ENCODE measurements at regions not wholly inside any gene's neighbourhood (a gene's known extent, or its start where the extent isn't known, plus 50 kb on each side); places are given as distances from the start of the nearest gene placed in this dataset.

DNA sequence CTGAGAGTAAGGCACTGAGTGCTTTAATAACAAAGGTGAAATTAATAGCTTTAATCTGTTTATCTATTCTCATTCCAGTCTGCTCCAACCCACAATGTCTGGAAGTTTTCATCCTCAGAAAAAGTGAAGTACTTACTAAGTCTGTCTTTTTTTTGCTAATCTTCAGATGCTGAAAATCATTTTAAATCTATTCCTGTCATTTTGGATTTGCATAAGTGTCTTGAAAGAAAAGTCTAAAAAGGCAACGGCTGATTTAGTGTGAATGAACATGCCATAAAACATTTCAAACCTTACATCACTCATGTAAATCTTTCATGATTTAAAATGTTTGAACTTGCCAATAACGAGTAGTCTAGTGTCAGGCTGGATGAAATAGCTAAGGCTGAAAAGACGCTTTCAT is 685.6 kb downstream of the RPS29 start:
- H3F3A ChIP-seq (ENCODE audit: insufficient read depth, low read depth): no peaks in the 10 kb centered on the region
- no peaks in the 10 kb centered on the region for H3K27me3 ChIP-seq (ENCODE audit: insufficient read depth, low read depth)
- ChIA-PET POLR2A (ENCODE audit: unreplicated experiment) (no interaction called here), CTCF (no interaction called here)
- TF ChIP-seq, protein P1, sequence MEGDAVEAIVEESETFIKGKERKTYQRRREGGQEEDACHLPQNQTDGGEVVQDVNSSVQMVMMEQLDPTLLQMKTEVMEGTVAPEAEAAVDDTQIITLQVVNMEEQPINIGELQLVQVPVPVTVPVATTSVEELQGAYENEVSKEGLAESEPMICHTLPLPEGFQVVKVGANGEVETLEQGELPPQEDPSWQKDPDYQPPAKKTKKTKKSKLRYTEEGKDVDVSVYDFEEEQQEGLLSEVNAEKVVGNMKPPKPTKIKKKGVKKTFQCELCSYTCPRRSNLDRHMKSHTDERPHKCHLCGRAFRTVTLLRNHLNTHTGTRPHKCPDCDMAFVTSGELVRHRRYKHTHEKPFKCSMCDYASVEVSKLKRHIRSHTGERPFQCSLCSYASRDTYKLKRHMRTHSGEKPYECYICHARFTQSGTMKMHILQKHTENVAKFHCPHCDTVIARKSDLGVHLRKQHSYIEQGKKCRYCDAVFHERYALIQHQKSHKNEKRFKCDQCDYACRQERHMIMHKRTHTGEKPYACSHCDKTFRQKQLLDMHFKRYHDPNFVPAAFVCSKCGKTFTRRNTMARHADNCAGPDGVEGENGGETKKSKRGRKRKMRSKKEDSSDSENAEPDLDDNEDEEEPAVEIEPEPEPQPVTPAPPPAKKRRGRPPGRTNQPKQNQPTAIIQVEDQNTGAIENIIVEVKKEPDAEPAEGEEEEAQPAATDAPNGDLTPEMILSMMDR (conservative IDR thresholded peaks at IDR 0.05): no peak
- no peak for TF ChIP-seq EZH2 (IDR thresholded peaks at IDR 0.05; ENCODE audit: low read depth)
- no peaks in the 10 kb centered on the region for H3K4me1 ChIP-seq (replicated peaks; ENCODE audit: insufficient read depth)
- H4K20me1 ChIP-seq (ENCODE audit: insufficient read depth): no peaks in the 10 kb centered on the region
- H3K9me2 ChIP-seq (ENCODE audit: insufficient read depth): no peaks in the 10 kb centered on the region
- H3K36me3 ChIP-seq (ENCODE audit: low read depth): no peaks in the 10 kb centered on the region
- no peak overlapping the region for H2AFZ ChIP-seq
- no peaks in the 10 kb centered on the region for H3K79me2 ChIP-seq (ENCODE audit: low read depth)
- no peak for DNase-seq
- no TSS peak for BruUV-seq (replicated peaks)
- no peak overlapping the region for H3K4me3 ChIP-seq
- H3K27ac ChIP-seq: no peak overlapping the region
- no peaks in the 10 kb centered on the region for H3K9me3 ChIP-seq (ENCODE audit: insufficient read depth, low read depth)
- H3K4me2 ChIP-seq: no peak overlapping the region
- intact Hi-C loops (cut with micrococcal nuclease; ENCODE audit: unreplicated experiment): no loop called here

DNA sequence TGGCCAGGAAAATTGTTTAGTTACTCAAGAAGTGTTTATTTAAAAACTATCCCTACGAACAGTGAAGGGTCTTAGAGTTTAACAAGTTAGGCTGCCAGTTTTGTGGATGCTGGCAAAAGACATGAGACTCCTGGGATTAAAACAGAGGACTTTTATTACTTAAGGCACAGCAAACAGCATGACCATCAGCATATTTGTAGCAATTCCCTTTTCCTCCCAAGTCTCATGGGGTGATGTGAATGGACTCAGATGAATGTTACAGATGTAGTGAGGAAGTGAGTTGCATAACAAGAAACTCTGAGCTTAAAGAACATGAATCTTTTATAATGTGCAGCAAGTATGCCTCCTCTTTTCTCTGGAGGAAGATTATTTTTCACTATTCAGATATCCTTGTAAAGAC is 695.8 kb downstream of the RPS29 start:
- Histone ChIP-seq H3K36me3 (ENCODE audit: low read depth) (no peaks in the 10 kb centered on the region), H3K9me2 (ENCODE audit: insufficient read depth) (no peaks in the 10 kb centered on the region), H3K79me2 (ENCODE audit: low read depth) (no peaks in the 10 kb centered on the region), H4K20me1 (ENCODE audit: insufficient read depth) (peaks cover 6% of the 10 kb centered on the region; the same call in 1 of the 2 replicates), H3K27me3 (ENCODE audit: insufficient read depth, low read depth) (no peaks in the 10 kb centered on the region), H3K27ac (no peak overlapping the region), H3K4me2 (no peak overlapping the region), H2AFZ (no peak overlapping the region), H3K9me3 (ENCODE audit: insufficient read depth, low read depth) (no peaks in the 10 kb centered on the region), H3F3A (ENCODE audit: insufficient read depth, low read depth) (no peaks in the 10 kb centered on the region), H3K4me1 (replicated peaks; ENCODE audit: insufficient read depth) (no peaks in the 10 kb centered on the region), H3K4me3 (no peak overlapping the region)
- no TSS peak for BruUV-seq (replicated peaks)
- ChIA-PET CTCF (no interaction called here), POLR2A (ENCODE audit: unreplicated experiment) (interaction anchor here (0.6 kb wide), 1 partner anchor 953 kb away, joined by 6 read pairs; no protein-coding TSS in a partner anchor)
- no peak for TF ChIP-seq EZH2 (IDR thresholded peaks at IDR 0.05; ENCODE audit: low read depth)
- TF ChIP-seq, protein P1 (conservative IDR thresholded peaks at IDR 0.05): no peak
- intact Hi-C loops (cut with micrococcal nuclease; ENCODE audit: unreplicated experiment): no loop called here
- no peak for DNase-seq

DNA sequence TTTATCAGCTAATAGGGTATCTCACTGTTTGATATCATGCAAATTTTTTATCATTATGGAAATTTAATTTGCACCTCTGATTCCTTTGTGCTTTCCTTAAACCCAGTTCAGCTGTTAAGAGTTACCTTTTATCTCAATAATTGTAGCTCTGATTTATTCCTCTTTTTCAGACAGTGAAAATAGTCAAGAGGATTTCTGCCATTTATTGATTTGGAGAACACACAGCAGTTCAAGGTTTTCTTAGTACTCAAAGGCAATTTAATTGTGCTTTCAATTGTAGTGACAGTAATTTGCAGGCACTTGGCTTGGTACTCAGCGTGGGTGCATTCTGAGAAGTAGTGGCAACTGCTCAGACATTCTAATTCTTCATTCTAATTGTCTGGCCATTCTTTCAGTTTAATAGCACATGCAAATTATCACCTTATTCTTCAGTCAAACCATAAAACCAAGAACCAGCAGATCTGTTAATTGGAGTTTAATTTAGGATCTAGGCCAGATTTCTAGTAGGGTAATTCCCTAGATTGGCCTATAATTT is 709.3 kb downstream of the RPS29 start:
- TF ChIP-seq, protein P1 (conservative IDR thresholded peaks at IDR 0.05): no peak
- no peak for TF ChIP-seq EZH2 (IDR thresholded peaks at IDR 0.05; ENCODE audit: low read depth)
- POLR2A ChIA-PET (ENCODE audit: unreplicated experiment): no interaction called here
- Histone ChIP-seq H2AFZ (no peak overlapping the region), H3K79me2 (ENCODE audit: low read depth) (no peaks in the 10 kb centered on the region), H3K9me3 (ENCODE audit: insufficient read depth, low read depth) (no peaks in the 10 kb centered on the region), H3K27ac (no peak overlapping the region), H3K9me2 (ENCODE audit: insufficient read depth) (no peaks in the 10 kb centered on the region), H4K20me1 (ENCODE audit: insufficient read depth) (no peaks in the 10 kb centered on the region), H3K27me3 (ENCODE audit: insufficient read depth, low read depth) (no peaks in the 10 kb centered on the region), H3K4me2 (no peak overlapping the region), H3K36me3 (ENCODE audit: low read depth) (no peaks in the 10 kb centered on the region), H3K4me1 (replicated peaks; ENCODE audit: insufficient read depth) (no peaks in the 10 kb centered on the region), H3K4me3 (no peak overlapping the region), H3F3A (ENCODE audit: insufficient read depth, low read depth) (no peaks in the 10 kb centered on the region)
- BruUV-seq (replicated peaks): no TSS peak
- CTCF ChIA-PET: no interaction called here
- intact Hi-C loops (cut with micrococcal nuclease; ENCODE audit: unreplicated experiment): no loop called here
- no peak for DNase-seq

Measured in PC-9 (cell line).